Left forelimb (tissue), 1 donor: ENCODE measurements at regions not wholly inside any gene's neighbourhood (a gene's known extent, or its start where the extent isn't known, plus 50 kb on each side); places are given as distances from the start of the nearest gene placed in this dataset.

Experiments
- DNase-seq: peaks from one replicate; pipeline ENCODE4 v3.0.0-alpha.2; 2018; ENCODE audit warnings: low spot score

GRCh38 chr7:1321411-1322239 lies 89.0 kb downstream of the UNCX start:
- no peak for DNase-seq

- DNase-seq, result no peak
These were observed 89.8 kb downstream of the UNCX start for GRCh38 chr7:1322240-1323110.

GRCh38 chr7:1323178-1324027 lies 90.7 kb downstream of the UNCX start:
- no peak for DNase-seq

- no peak for DNase-seq
These were observed 91.6 kb downstream of the UNCX start for GRCh38 chr7:1324028-1324900.

GRCh38 chr7:1325246-1325645 lies 92.6 kb downstream of the UNCX start:
- DNase-seq, result no peak

GRCh38 chr7:1325646-1326510 lies 93.2 kb downstream of the UNCX start:
- DNase-seq, result no peak

- no peak for DNase-seq
These were observed 93.8 kb downstream of the UNCX start for GRCh38 chr7:1326511-1326785.

GRCh38 chr7:1329261-1329660 lies 96.6 kb downstream of the UNCX start:
- no peak for DNase-seq

- DNase-seq, result no peak
These were observed 97.5 kb downstream of the UNCX start for GRCh38 chr7:1329966-1330800.

GRCh38 chr7:1330801-1331425 lies 98.2 kb downstream of the UNCX start:
- DNase-seq, result no peak

GRCh38 chr7:1331561-1332467 lies 99.1 kb downstream of the UNCX start:
- DNase-seq, result no peak

- no peak for DNase-seq
These were observed 103.8 kb downstream of the UNCX start for GRCh38 chr7:1336509-1336908.

- DNase-seq, result no peak
These were observed 106.9 kb downstream of the UNCX start for GRCh38 chr7:1339611-1340010.

- no peak for DNase-seq
These were observed 107.4 kb downstream of the UNCX start for GRCh38 chr7:1340031-1340430.

GRCh38 chr7:1340461-1341360 lies 108.0 kb downstream of the UNCX start:
- DNase-seq, result no peak

GRCh38 chr7:1341361-1342089 lies 108.9 kb downstream of the UNCX start:
- DNase-seq, result no peak
